CD4-positive, alpha-beta T cell treated with Interleukin-2 at 100 ng/mL for 4 hours (primary cell): ENCODE measurements at regions not wholly inside any gene's neighbourhood (a gene's known extent, or its start where the extent isn't known, plus 50 kb on each side); places are given as distances from the start of the nearest gene placed in this dataset.
"Not testable (repeated sequence)": the region's sequence is repeated elsewhere in the genome, so short reads cannot be mapped to it uniquely, and the experiment has no call there.

ENCODE experiments used
- DNase-seq: peaks from one replicate; pipeline ENCODE4 v3.0.0-alpha.2; 2020; ENCODE audit warnings: low spot score

GRCh38 chr2:60357996-60358395 is 195.5 kb downstream of the BCL11A start:
- DNase-seq, result no peak

- no peak for DNase-seq
Observed at GRCh38 chr2:60356346-60356745, 197.1 kb downstream of the BCL11A start.

- no peak for DNase-seq
Observed at GRCh38 chr2:60355849-60356261, 197.6 kb downstream of the BCL11A start.

GRCh38 chr2:60354713-60355112 is 198.7 kb downstream of the BCL11A start:
- DNase-seq, result no peak

GRCh38 chr2:60353863-60354262 is 199.6 kb downstream of the BCL11A start:
- no peak for DNase-seq

GRCh38 chr2:60353406-60353800 is 200.1 kb downstream of the BCL11A start:
- no peak for DNase-seq

GRCh38 chr2:60352491-60353405 is 200.7 kb downstream of the BCL11A start:
- no peak for DNase-seq

GRCh38 chr2:60351802-60352201 is 201.7 kb downstream of the BCL11A start:
- no peak for DNase-seq

GRCh38 chr2:60351321-60351720 is 202.1 kb downstream of the BCL11A start:
- DNase-seq, result no peak

- DNase-seq, result no peak
Observed at GRCh38 chr2:60350791-60351190, 202.7 kb downstream of the BCL11A start.

GRCh38 chr2:60347781-60348180 is 205.7 kb downstream of the BCL11A start:
- DNase-seq, result no peak

GRCh38 chr2:60342491-60342890 is 211.0 kb downstream of the BCL11A start:
- DNase-seq, result not testable (repeated sequence)

- DNase-seq, result no peak
Observed at GRCh38 chr2:60341151-60341550, 212.3 kb downstream of the BCL11A start.

GRCh38 chr2:60339286-60339685 is 214.2 kb downstream of the BCL11A start:
- no peak for DNase-seq

GRCh38 chr2:60337142-60337497 is 216.3 kb downstream of the BCL11A start:
- DNase-seq, result peak; percentile 1

GRCh38 chr2:60336442-60337141 is 216.9 kb downstream of the BCL11A start:
- DNase-seq, result no peak

GRCh38 chr2:60335533-60336237 is 217.8 kb downstream of the BCL11A start:
- no peak for DNase-seq

GRCh38 chr2:60334610-60335009 is 218.8 kb downstream of the BCL11A start:
- DNase-seq, result no peak

- no peak for DNase-seq
Observed at GRCh38 chr2:60333264-60333663, 220.2 kb downstream of the BCL11A start.

- DNase-seq, result no peak
Observed at GRCh38 chr2:60331115-60331809, 222.2 kb downstream of the BCL11A start.

- DNase-seq, result no peak
Observed at GRCh38 chr2:60329225-60329624, 224.2 kb downstream of the BCL11A start.

- no peak for DNase-seq
Observed at GRCh38 chr2:60324536-60324935, 228.9 kb downstream of the BCL11A start.
